Urinary bladder (tissue), 3 donors: ENCODE measurements at regions not wholly inside any gene's neighbourhood (a gene's known extent, or its start where the extent isn't known, plus 50 kb on each side); places are given as distances from the start of the nearest gene placed in this dataset.
A peak's percentile ranks its signal among the peaks of the same experiment; 100 is the strongest.

Experiments used
- DNase-seq: peaks from one replicate; pipeline ENCODE4 v3.0.0-alpha.2; 2015; ENCODE audit errors: extremely low spot score
- H3K27ac ChIP-seq: one replicate; pipeline ENCODE4 v1.5.1; 2013; ENCODE audit warnings: low read depth, mild to moderate bottlenecking, moderate library complexity
- H3K36me3 ChIP-seq: one replicate; pipeline ENCODE4 v1.6.1; 2013; ENCODE audit warnings: mild to moderate bottlenecking, moderate library complexity; ENCODE audit not compliant: insufficient read depth
- H3K4me1 ChIP-seq: one replicate; pipeline ENCODE4 v1.6.1; 2013; ENCODE audit warnings: mild to moderate bottlenecking, moderate library complexity; ENCODE audit not compliant: insufficient read depth
- H3K4me3 ChIP-seq: one replicate; pipeline ENCODE4 v1.5.1; 2013; ENCODE audit warnings: low read depth, low read length
- WGBS: extraction: QIAGEN DNeasy Blood & Tissue Kit; methylation state at CpG from one replicate; pipeline ENCODE4 v1.1.7; 2013; 5-methylcytosine and 5-hydroxymethylcytosine counted together
- donor health status: healthy with polysubstance abuse.
- donor health status: healthy.

DNA sequence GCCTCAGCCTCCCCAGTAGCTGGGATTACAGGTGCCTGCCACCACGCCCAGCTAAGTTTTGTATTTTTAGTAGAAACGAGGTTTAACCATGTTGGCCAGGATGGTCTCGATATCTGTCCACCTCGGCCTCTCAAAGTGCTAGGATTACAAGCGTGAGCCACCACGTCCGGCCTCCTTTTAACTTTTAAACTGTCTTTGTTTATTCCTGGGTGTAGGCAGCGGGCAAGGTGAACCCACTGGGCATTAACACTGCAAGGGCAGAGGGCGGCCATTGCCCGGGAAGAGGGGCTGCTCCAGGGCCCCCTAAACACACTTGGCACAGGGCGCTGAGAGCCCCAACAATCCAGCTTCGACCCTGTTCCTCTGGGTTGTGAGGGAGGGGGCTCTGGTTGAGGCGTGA is 693.6 kb downstream of the BRD1 start:
- no peaks in the 10 kb centered on the region for H3K4me1 ChIP-seq
- H3K27ac ChIP-seq: no peak overlapping the region
- DNase-seq: no peak
- 84% methylated on average over 13 of the region's 13 CpGs for WGBS
- H3K36me3 ChIP-seq: no peaks in the 10 kb centered on the region
- H3K4me3 ChIP-seq: no peak overlapping the region

DNA sequence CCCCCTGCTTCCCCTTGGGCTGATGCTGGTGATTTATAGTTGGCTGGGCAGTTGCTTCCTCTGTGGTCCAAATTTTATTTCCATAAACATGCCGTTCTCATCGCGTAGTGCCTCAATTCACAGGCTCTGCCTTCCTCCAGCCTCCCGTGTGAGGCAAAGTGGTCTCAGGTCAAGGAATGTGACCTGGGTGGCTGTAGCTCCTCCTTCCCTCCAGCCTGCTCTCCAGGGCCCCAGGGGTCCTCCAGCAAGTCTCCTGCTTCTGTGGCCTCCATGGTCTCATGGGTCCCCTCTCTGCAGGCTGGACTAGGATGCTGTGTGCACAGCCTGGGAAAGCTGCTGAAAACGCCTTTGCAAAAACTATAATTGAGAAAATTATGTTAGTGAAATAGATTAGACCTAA is 694.1 kb downstream of the BRD1 start:
- WGBS: 24% methylated on average over 5 of the region's 5 CpGs
- no peak for DNase-seq
- Histone ChIP-seq H3K4me3 (no peak overlapping the region), H3K36me3 (no peaks in the 10 kb centered on the region), H3K4me1 (no peaks in the 10 kb centered on the region), H3K27ac (no peak overlapping the region)

DNA sequence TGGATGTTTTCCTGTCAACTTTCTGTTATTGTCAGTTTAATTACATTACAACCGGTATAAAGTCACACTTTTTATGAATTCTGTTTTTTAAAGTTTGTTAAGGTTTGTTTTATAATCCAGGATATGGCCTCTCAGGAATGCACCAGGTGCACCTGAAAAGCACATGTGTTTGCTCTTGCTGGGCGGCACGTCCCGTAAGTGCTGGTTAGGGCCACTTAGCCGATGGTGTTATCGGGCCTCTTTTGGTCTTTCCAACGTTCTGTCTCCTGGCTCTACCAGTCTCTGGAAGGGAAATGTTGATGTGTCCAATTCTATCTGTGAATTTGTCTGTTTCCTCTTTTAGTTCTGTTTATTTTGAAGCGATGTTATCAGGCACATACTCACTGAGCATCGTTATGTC is 695.7 kb downstream of the BRD1 start:
- no peak for DNase-seq
- Histone ChIP-seq H3K4me3 (no peak overlapping the region), H3K4me1 (no peaks in the 10 kb centered on the region), H3K27ac (no peak overlapping the region), H3K36me3 (no peaks in the 10 kb centered on the region)
- WGBS: 55% methylated on average over 9 of the region's 9 CpGs

DNA sequence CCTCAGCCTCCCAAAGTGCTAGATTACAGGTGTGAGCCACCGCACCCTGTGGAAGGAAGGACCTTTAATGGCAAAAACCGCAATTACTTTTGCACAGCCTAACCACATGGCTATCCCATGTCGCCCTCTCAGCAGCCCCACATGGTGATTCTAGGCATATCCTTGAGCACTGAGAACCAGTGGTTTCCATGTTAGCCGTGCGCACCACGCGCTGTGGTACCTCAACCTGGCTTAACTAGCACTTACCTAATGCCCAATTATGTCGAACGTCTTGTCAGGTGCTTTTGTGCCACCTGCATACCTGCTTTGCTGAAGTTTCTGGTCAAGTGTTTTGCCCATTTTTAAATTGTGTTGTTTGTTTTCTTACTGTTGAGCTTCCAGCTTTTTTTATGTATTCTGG is 697.9 kb downstream of the BRD1 start:
- H3K4me1 ChIP-seq: no peaks in the 10 kb centered on the region
- H3K27ac ChIP-seq: no peak overlapping the region
- no peaks in the 10 kb centered on the region for H3K36me3 ChIP-seq
- 93% methylated on average over 9 of the region's 9 CpGs for whole genome bisulfite sequencing
- H3K4me3 ChIP-seq: no peak overlapping the region
- no peak for DNase-seq

- 92% methylated on average over 9 of the region's 9 CpGs for WGBS
- Histone ChIP-seq H3K4me1 (no peaks in the 10 kb centered on the region), H3K36me3 (no peaks in the 10 kb centered on the region), H3K27ac (no peak overlapping the region), H3K4me3 (no peak overlapping the region)
- no peak for DNase-seq
Observed at GRCh38 chr22:49128874-49129273, 698.8 kb downstream of the BRD1 start.

- 82% methylated on average over 5 of the region's 5 CpGs for WGBS
- Histone ChIP-seq H3K4me3 (no peak overlapping the region), H3K27ac (no peak overlapping the region), H3K4me1 (no peaks in the 10 kb centered on the region), H3K36me3 (no peaks in the 10 kb centered on the region)
- DNase-seq: no peak
Observed at GRCh38 chr22:49124608-49125007, 703.1 kb downstream of the BRD1 start.

DNA sequence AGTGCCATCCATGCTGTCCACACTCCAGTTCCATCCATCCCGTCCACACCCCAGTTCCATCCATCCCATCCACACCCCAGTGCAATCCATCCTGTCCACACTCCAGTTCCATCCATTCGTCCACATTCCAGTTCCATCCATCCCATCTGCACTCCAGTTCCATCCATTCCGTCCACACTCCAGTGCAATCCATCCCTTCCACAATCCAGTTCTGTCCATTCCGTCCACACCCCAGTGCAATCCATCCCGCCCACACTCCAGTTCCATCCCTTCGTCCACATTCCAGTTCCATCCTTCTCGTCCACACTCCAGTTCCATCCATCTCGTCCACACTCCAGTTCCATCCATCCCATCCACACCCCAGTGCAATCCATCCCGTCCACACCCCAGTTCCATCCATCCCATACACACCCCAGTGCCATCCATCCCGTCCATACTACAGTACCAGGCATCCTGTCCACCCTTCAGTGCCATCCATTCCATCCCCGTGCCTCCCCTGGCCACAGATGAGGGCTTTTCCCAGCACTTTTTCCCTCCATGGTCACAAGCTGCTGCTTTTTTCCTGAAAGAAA is 704.0 kb downstream of the BRD1 start:
- no peaks in the 10 kb centered on the region for H3K4me1 ChIP-seq
- 65% methylated on average over 11 of the region's 11 CpGs for WGBS
- H3K27ac ChIP-seq: no peak overlapping the region
- DNase-seq: no peak
- H3K4me3 ChIP-seq: no peak overlapping the region
- no peaks in the 10 kb centered on the region for H3K36me3 ChIP-seq

DNA sequence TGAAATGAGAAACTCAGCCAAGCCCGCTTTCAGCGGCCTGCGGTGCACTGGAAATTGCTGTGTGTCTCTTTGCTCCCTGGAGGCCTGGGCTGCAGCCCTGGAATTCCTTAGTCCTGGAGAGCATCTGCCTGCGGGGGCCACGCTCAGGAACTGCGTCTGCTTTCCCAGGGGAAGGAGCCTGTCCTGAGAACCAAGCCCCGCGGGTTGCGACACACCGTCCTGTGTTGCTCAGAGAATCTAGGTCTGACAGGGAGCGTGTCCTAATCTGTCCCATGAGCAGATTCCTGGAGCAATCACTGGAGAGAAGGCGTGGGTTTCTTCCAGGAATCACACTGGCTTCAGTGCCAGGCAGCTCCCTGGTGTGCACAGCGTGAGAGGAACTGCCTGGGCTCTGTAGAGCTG is 708.1 kb downstream of the BRD1 start:
- Histone ChIP-seq H3K36me3 (no peaks in the 10 kb centered on the region), H3K4me3 (no peak overlapping the region), H3K4me1 (no peaks in the 10 kb centered on the region), H3K27ac (no peak overlapping the region)
- no peak for DNase-seq
- 39% methylated on average over 13 of the region's 13 CpGs for WGBS

DNA sequence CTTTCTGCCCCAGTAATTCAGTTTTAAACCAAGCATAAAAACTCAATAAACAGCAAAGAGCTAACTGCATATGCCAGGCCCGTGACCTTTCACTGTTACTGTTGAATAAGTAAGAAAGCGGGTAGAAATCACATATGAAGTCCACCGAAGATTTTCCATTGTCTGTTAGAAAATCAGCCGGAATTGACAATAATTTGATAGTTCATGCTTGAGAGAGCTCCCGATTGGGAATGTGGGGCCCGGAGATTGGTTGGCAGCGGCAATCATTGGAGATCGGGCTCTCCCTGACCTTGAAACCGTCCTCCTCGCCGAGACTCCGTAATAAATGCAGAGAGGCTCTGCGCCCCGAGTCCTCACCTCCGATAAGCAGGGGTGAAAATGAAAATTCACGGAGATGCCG is 709.6 kb downstream of the BRD1 start:
- Histone ChIP-seq H3K4me3 (no peak overlapping the region), H3K4me1 (no peaks in the 10 kb centered on the region), H3K27ac (no peak overlapping the region), H3K36me3 (no peaks in the 10 kb centered on the region)
- 96% methylated on average over 17 of the region's 17 CpGs for WGBS
- DNase-seq: peak; percentile 13

- no peaks in the 10 kb centered on the region for H3K36me3 ChIP-seq
- 77% methylated on average over 7 of the region's 7 CpGs for WGBS
- H3K27ac ChIP-seq: no peak overlapping the region
- H3K4me1 ChIP-seq: no peaks in the 10 kb centered on the region
- H3K4me3 ChIP-seq: no peak overlapping the region
- no peak for DNase-seq
Observed at GRCh38 chr22:49117486-49117885, 710.2 kb downstream of the BRD1 start.

GRCh38 chr22:49116486-49117120 is 711.1 kb downstream of the BRD1 start:
- H3K27ac ChIP-seq: no peak overlapping the region
- 79% methylated on average over 19 of the region's 19 CpGs for WGBS

GRCh38 chr22:49116021-49116420 is 711.7 kb downstream of the BRD1 start:
- DNase-seq: no peak
- no peak overlapping the region for H3K4me3 ChIP-seq
- WGBS: 91% methylated on average over 19 of the region's 19 CpGs
- no peaks in the 10 kb centered on the region for H3K36me3 ChIP-seq
- no peak overlapping the region for H3K27ac ChIP-seq
- H3K4me1 ChIP-seq: no peaks in the 10 kb centered on the region

More at GRCh38 chr22:49116486-49117120, 711.1 kb downstream of the BRD1 start:
- no peak overlapping the region for H3K4me3 ChIP-seq
- DNase-seq: no peak
- no peaks in the 10 kb centered on the region for H3K36me3 ChIP-seq
- H3K4me1 ChIP-seq: no peaks in the 10 kb centered on the region

GRCh38 chr22:49115197-49115596 is 712.5 kb downstream of the BRD1 start:
- DNase-seq: no peak
- Histone ChIP-seq H3K36me3 (no peaks in the 10 kb centered on the region), H3K4me3 (no peak overlapping the region), H3K4me1 (no peaks in the 10 kb centered on the region), H3K27ac (no peak overlapping the region)
- WGBS: 86% methylated on average over 6 of the region's 7 CpGs

GRCh38 chr22:49113758-49114157 is 713.9 kb downstream of the BRD1 start:
- DNase-seq: no peak
- Histone ChIP-seq H3K4me1 (no peaks in the 10 kb centered on the region), H3K4me3 (no peak overlapping the region), H3K27ac (no peak overlapping the region), H3K36me3 (no peaks in the 10 kb centered on the region)
- WGBS: 80% methylated on average over 12 of the region's 12 CpGs
